H9 (cell line): ENCODE measurements at regions not wholly inside any gene's neighbourhood (a gene's known extent, or its start where the extent isn't known, plus 50 kb on each side); places are given as distances from the start of the nearest gene placed in this dataset.
"Not testable (repeated sequence)": the region's sequence is repeated elsewhere in the genome, so short reads cannot be mapped to it uniquely, and the experiment has no call there.

Experiments used
- DNase-seq: peaks from one replicate; pipeline ENCODE4 v3.0.0-alpha.2; 2017
- H2AFZ ChIP-seq: one replicate; pipeline ENCODE4 v1.6.1; 2013; ENCODE audit warnings: mild to moderate bottlenecking, low read length, control low read depth, moderate library complexity
- H2AK5ac ChIP-seq: 2 replicates; pipeline ENCODE4 v1.6.1; 2013; ENCODE audit warnings: low read length, control low read depth, mixed read lengths; ENCODE audit not compliant: insufficient read length
- H2BK120ac ChIP-seq: one replicate; pipeline ENCODE4 v1.6.1; 2013; ENCODE audit warnings: low read depth, mild to moderate bottlenecking, low read length, control low read depth, inconsistent platforms; ENCODE audit not compliant: poor library complexity, severe bottlenecking
- H2BK12ac ChIP-seq: 2 replicates; pipeline ENCODE4 v1.6.1; 2013; ENCODE audit warnings: low read length, control low read depth, mixed read lengths, low read depth; ENCODE audit not compliant: insufficient read length
- H2BK15ac ChIP-seq: 2 replicates; pipeline ENCODE4 v1.6.1; 2013; ENCODE audit warnings: low read depth, low read length, control low read depth
- H2BK20ac ChIP-seq: one replicate; pipeline ENCODE4 v1.6.1; 2013; ENCODE audit warnings: low read depth, mild to moderate bottlenecking, low read length, control low read depth, inconsistent platforms; ENCODE audit not compliant: poor library complexity, severe bottlenecking
- H2BK5ac ChIP-seq: 2 replicates; pipeline ENCODE4 v1.6.1; 2013; ENCODE audit warnings: low read length, control low read depth, mixed read lengths; ENCODE audit not compliant: insufficient read length
- H3K14ac ChIP-seq: 2 replicates; pipeline ENCODE4 v1.6.1; 2013; ENCODE audit warnings: low read length, control low read depth; ENCODE audit not compliant: insufficient read depth
- H3K18ac ChIP-seq: 2 replicates; pipeline ENCODE4 v1.6.1; 2013; ENCODE audit warnings: low read depth, mild to moderate bottlenecking, mixed read lengths, low read length, control low read depth; ENCODE audit not compliant: insufficient read length
- H3K23ac ChIP-seq: 2 replicates; pipeline ENCODE4 v1.6.1; 2013; ENCODE audit warnings: low read length, control low read depth, mixed read lengths, low read depth; ENCODE audit not compliant: insufficient read length
- H3K23me2 ChIP-seq: 2 replicates; pipeline ENCODE4 v1.6.1; 2013; ENCODE audit warnings: low read depth, mild to moderate bottlenecking, mixed read lengths, low read length, control low read depth; ENCODE audit not compliant: insufficient read length, poor library complexity, severe bottlenecking
- H3K27ac ChIP-seq: 2 replicates; pipeline ENCODE4 v1.5.1; 2013; ENCODE audit warnings: low read length, control low read depth, mixed read lengths, low read depth; ENCODE audit not compliant: insufficient read length
- H3K27me3 ChIP-seq: 2 replicates; pipeline ENCODE4 v1.6.1; 2013; ENCODE audit warnings: low read length, control low read depth, inconsistent platforms; ENCODE audit not compliant: insufficient read depth
- H3K4ac ChIP-seq: 2 replicates; pipeline ENCODE4 v1.6.1; 2013; ENCODE audit warnings: low read depth, mild to moderate bottlenecking, control low read depth, inconsistent platforms, low read length, moderate library complexity
- H3K4me1 ChIP-seq: 2 replicates; pipeline ENCODE4 v1.6.1; 2013; ENCODE audit warnings: low read length, control low read depth, inconsistent platforms; ENCODE audit not compliant: insufficient read depth
- H3K4me2 ChIP-seq: 2 replicates; pipeline ENCODE4 v1.6.1; 2013; ENCODE audit warnings: low read length, control low read depth, mixed read lengths; ENCODE audit not compliant: insufficient read length, insufficient read depth
- H3K56ac ChIP-seq: 2 replicates; pipeline ENCODE4 v1.6.1; 2013; ENCODE audit warnings: low read depth, mild to moderate bottlenecking, mixed read lengths, low read length, control low read depth; ENCODE audit not compliant: insufficient read length
- H3K79me1 ChIP-seq: 2 replicates; pipeline ENCODE4 v1.6.1; 2013; ENCODE audit warnings: low read depth, mild to moderate bottlenecking, moderate library complexity, low read length, control low read depth, inconsistent platforms; ENCODE audit not compliant: insufficient read depth, poor library complexity, severe bottlenecking
- H3K79me2 ChIP-seq: 2 replicates; pipeline ENCODE4 v1.6.1; 2013; ENCODE audit warnings: low read length, control low read depth, inconsistent platforms; ENCODE audit not compliant: insufficient read depth
- H3K9ac ChIP-seq: 2 replicates; pipeline ENCODE4 v1.6.1; 2013; ENCODE audit warnings: low read length, control low read depth, mixed read lengths; ENCODE audit not compliant: insufficient read length; ENCODE audit errors: extremely low read depth
- H3K9me3 ChIP-seq: one replicate; pipeline ENCODE4 v1.6.1; 2013; ENCODE audit warnings: low read depth, low read length, inconsistent platforms; ENCODE audit not compliant: control insufficient read depth
- H3T11ph ChIP-seq: one replicate; pipeline ENCODE4 v1.6.1; 2013; ENCODE audit warnings: mild to moderate bottlenecking, low read length, control low read depth, inconsistent platforms
- H4K20me1 ChIP-seq: one replicate; pipeline ENCODE4 v1.6.1; 2013; ENCODE audit not compliant: control insufficient read depth, insufficient read length, insufficient read depth
- H4K5ac ChIP-seq: 2 replicates; pipeline ENCODE4 v1.6.1; 2013; ENCODE audit warnings: low read depth, mild to moderate bottlenecking, mixed read lengths, low read length, control low read depth; ENCODE audit not compliant: insufficient read length
- H4K8ac ChIP-seq: replicated peaks from 2 replicates; pipeline ENCODE4 v1.6.1; 2013; ENCODE audit warnings: low read length, control low read depth, mixed read lengths, low read depth; ENCODE audit not compliant: insufficient read length
- H4K91ac ChIP-seq: 2 replicates; pipeline ENCODE4 v1.6.1; 2013; ENCODE audit warnings: low read depth, mild to moderate bottlenecking, moderate library complexity, mixed read lengths, low read length, control low read depth; ENCODE audit not compliant: insufficient read length
- H3K27ac Mint-ChIP-seq, 3 experiments: 2 replicates in 2 of 3; 3 replicates in 1 of 3; pipeline ENCODE4 v1.8.0; 2020 to 2021; ENCODE audit warnings: mixed read lengths in 3 of 3, mild to moderate bottlenecking in 1 of 3, moderate library complexity in 1 of 3
- H3K27me3 Mint-ChIP-seq: 2 replicates; pipeline ENCODE4 v1.8.0; 2021; ENCODE audit warnings: low read depth, mild to moderate bottlenecking, moderate library complexity, mixed read lengths
- H3K36me3 Mint-ChIP-seq, 3 experiments: 2 replicates in 2 of 3; 3 replicates in 1 of 3; pipeline ENCODE4 v1.8.0; 2020 to 2021; ENCODE audit warnings: low read depth in 3 of 3, mixed read lengths in 3 of 3; ENCODE audit not compliant: insufficient read depth in 1 of 3
- H3K4me1 Mint-ChIP-seq, 2 experiments: 2 replicates each; pipeline ENCODE4 v1.8.0; 2020; ENCODE audit warnings: mixed read lengths in 2 of 2
- H3K4me3 Mint-ChIP-seq, 2 experiments: 2 replicates in 1 of 2; 3 replicates in 1 of 2; pipeline ENCODE4 v1.8.0; 2020 to 2021; ENCODE audit warnings: mild to moderate bottlenecking in 2 of 2, mixed read lengths in 2 of 2, moderate library complexity in 1 of 2
- H3K9me3 Mint-ChIP-seq, 2 experiments: 2 replicates in 1 of 2; 3 replicates in 1 of 2; pipeline ENCODE4 v1.8.0; 2020; ENCODE audit warnings: mild to moderate bottlenecking in 2 of 2, mixed read lengths in 2 of 2, moderate library complexity in 1 of 2
- WGBS: extraction: QIAGEN DNeasy Blood & Tissue Kit; methylation state at CpG from one replicate; pipeline ENCODE4 v1.1.7; 2013; ENCODE audit warnings: missing lambda C conversion rate, low lambda C conversion rate, mixed read lengths; ENCODE audit not compliant: insufficient read length; ENCODE audit errors: extremely low coverage; 5-methylcytosine and 5-hydroxymethylcytosine counted together
- TF ChIP-seq, protein P1 (sequence below): fragments of 200-600 bp; sonication (generic); conservative IDR thresholded peaks from 3 replicates; pipeline ENCODE4 v1.8.0; 2021; ENCODE audit warnings: antibody characterized with exemption, mild to moderate bottlenecking

DNA sequence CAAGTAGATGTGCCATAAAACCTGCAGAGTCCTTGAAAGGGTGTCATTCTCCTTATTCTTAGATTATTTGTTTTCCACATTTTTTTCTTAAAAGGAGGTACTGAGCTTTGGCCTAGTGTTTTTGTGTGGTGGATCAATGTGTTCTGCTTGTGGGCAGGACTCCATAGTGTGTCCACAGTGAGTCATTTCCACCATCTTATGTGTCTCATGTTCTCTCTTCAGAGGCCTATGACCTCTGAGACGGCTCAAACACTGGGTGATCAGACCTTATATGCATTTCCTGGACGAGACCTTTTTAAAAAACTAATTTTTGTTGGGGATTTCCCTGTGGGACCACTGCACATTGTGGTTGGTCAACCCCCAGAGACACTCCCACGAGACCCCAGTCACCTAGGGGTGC is 93.4 kb downstream of the CHCHD4 start:
- H2BK12ac ChIP-seq: no peak overlapping the region
- H3K4ac ChIP-seq: no peak overlapping the region
- H2BK20ac ChIP-seq: no peak overlapping the region
- no peak overlapping the region for H3K18ac ChIP-seq
- no peak overlapping the region for H2BK5ac ChIP-seq
- no peak overlapping the region for H4K5ac ChIP-seq
- no peak overlapping the region for H3K56ac ChIP-seq
- no peak overlapping the region for H3K9ac ChIP-seq
- H3K9me3 Mint-ChIP-seq: peaks cover 28 to 56% of the 10 kb centered on the region in 2 experiments
- peaks cover 6 to 12% of the 10 kb centered on the region in 2 experiments for H3K4me1 Mint-ChIP-seq
- peaks cover 6% of the 10 kb centered on the region for H3K9me3 ChIP-seq
- H3K79me2 ChIP-seq: no peaks in the 10 kb centered on the region
- 0 out of 7 replicates have a peak overlapping the region, but pooled peaks of 1 of the 3 experiments have one; percentile 59 for H3K27ac Mint-ChIP-seq
- H2BK120ac ChIP-seq: no peak overlapping the region
- no peak overlapping the region for H2BK15ac ChIP-seq
- TF ChIP-seq, protein P1, sequence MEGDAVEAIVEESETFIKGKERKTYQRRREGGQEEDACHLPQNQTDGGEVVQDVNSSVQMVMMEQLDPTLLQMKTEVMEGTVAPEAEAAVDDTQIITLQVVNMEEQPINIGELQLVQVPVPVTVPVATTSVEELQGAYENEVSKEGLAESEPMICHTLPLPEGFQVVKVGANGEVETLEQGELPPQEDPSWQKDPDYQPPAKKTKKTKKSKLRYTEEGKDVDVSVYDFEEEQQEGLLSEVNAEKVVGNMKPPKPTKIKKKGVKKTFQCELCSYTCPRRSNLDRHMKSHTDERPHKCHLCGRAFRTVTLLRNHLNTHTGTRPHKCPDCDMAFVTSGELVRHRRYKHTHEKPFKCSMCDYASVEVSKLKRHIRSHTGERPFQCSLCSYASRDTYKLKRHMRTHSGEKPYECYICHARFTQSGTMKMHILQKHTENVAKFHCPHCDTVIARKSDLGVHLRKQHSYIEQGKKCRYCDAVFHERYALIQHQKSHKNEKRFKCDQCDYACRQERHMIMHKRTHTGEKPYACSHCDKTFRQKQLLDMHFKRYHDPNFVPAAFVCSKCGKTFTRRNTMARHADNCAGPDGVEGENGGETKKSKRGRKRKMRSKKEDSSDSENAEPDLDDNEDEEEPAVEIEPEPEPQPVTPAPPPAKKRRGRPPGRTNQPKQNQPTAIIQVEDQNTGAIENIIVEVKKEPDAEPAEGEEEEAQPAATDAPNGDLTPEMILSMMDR: no peak
- no peak overlapping the region for H3K14ac ChIP-seq
- H3T11ph ChIP-seq: no peak overlapping the region
- no peaks in the 10 kb centered on the region for H3K27me3 ChIP-seq
- H3K4me3 Mint-ChIP-seq: no peak overlapping the region
- no peak overlapping the region for H3K4me2 ChIP-seq
- no peaks in the 10 kb centered on the region for H3K23me2 ChIP-seq
- WGBS: no CpG with 5 or more reads among the region's 3 CpGs
- no peak overlapping the region for H2AK5ac ChIP-seq
- H3K79me1 ChIP-seq: no peaks in the 10 kb centered on the region
- H3K27ac ChIP-seq: no peak overlapping the region
- no peaks in the 10 kb centered on the region for H4K20me1 ChIP-seq
- no peak overlapping the region for H4K8ac ChIP-seq
- H4K91ac ChIP-seq: no peak overlapping the region
- H3K36me3 Mint-ChIP-seq: peaks cover 8 to 17% (median 10%) of the 10 kb centered on the region in 3 experiments; a peak in 6 of 7 replicates
- DNase-seq: no peak
- H3K23ac ChIP-seq: no peak overlapping the region
- no peak overlapping the region for H2AFZ ChIP-seq
- H3K4me1 ChIP-seq: peaks cover 4% of the 10 kb centered on the region; the same call in 1 of the 2 replicates
- H3K27me3 Mint-ChIP-seq: peaks cover 2% of the 10 kb centered on the region

DNA sequence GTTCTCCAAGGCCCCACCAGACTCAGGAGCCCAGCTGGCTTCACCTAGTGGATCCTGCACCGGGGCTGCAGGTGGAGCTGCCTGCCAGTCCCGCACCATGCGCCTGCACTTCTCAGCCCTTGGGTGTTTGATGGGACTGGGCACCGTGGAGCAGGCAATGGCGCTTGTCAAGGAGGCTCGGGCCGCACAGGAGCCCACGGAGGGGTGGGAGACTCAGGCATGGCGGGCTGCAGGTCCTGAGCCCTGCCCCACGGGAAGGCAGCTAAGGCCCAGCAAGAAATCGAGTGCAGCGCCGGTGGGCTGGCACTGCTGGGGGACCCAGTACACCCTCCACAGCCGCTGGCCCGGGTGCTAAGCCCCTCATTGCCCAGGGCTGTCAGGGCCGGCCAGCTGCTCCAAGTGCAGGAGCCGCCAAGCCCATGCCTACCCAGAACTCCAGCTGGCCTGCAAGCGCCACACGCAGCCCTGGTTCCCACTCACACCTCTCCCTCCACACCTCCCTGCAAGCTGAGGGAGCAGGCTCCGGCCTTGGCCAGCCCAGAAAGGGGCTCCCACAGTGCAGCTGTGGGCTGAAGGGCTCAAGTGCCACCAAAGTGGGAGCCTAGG is 95.2 kb downstream of the CHCHD4 start:
- not testable (repeated sequence) for H4K91ac ChIP-seq, H3K4me3 Mint-ChIP-seq, H2BK120ac ChIP-seq, H3K27me3 Mint-ChIP-seq, H3K4ac ChIP-seq, DNase-seq, H2AK5ac ChIP-seq, H2BK15ac ChIP-seq, H3K79me2 ChIP-seq, H3K27ac Mint-ChIP-seq, H3K4me1 ChIP-seq, H3K9me3 ChIP-seq, H3K79me1 ChIP-seq, H2BK12ac ChIP-seq, H3K18ac ChIP-seq, H4K20me1 ChIP-seq, H3T11ph ChIP-seq, H2BK5ac ChIP-seq, H2AFZ ChIP-seq, H3K56ac ChIP-seq, H3K27me3 ChIP-seq, H4K5ac ChIP-seq, H3K9ac ChIP-seq, H3K23me2 ChIP-seq, H4K8ac ChIP-seq, H3K4me2 ChIP-seq, H3K23ac ChIP-seq, H3K27ac ChIP-seq, H2BK20ac ChIP-seq, H3K14ac ChIP-seq
- H3K9me3 Mint-ChIP-seq: peaks cover 37 to 48% of the 10 kb centered on the region in 2 experiments
- peaks cover 5 to 18% (median 7%) of the 10 kb centered on the region in 3 experiments; a peak in 6 of 7 replicates for H3K36me3 Mint-ChIP-seq
- WGBS: no CpG with 5 or more reads among the region's 20 CpGs
- H3K4me1 Mint-ChIP-seq: peaks cover 6 to 12% of the 10 kb centered on the region in 2 experiments
